Mammary epithelial cell (primary cell): ENCODE measurements at regions not wholly inside any gene's neighbourhood (a gene's known extent, or its start where the extent isn't known, plus 50 kb on each side); places are given as distances from the start of the nearest gene placed in this dataset.

Source experiments
- CTCF ChIP-seq, 2 donors: IDR thresholded peaks in 1 of 2; conservative IDR thresholded peaks in 1 of 2; 2 replicates each; pipeline ENCODE4 v1.5.1; 2011 to 2012; ENCODE audit warnings: inconsistent platforms in 2 of 2, low read length in 2 of 2, mild to moderate bottlenecking in 2 of 2, control low read depth in 1 of 2, low read depth in 1 of 2; ENCODE audit not compliant: insufficient read depth in 1 of 2; ENCODE audit errors: extremely low read depth in 1 of 2
- EZH2 ChIP-seq: IDR thresholded peaks from 2 replicates; pipeline ENCODE4 v1.6.1; 2012; ENCODE audit warnings: low read length, inconsistent platforms, borderline replicate concordance

GRCh38 chr7:42337225-42337905 is 100.4 kb upstream of the GLI3 start:
- TF ChIP-seq CTCF (conservative IDR thresholded peaks at IDR 0.05 in 1 of 2, IDR thresholded peaks at IDR 0.05 in 1 of 2; ENCODE audit: extremely low read depth in 1 of 2, insufficient read depth in 1 of 2, low read depth in 1 of 2, low read length in 2 of 2): no peak
- no peak for TF ChIP-seq EZH2
